ENCODE measurements at regions not wholly inside any gene's neighbourhood (a gene's known extent, or its start where the extent isn't known, plus 50 kb on each side); places are given as distances from the start of the nearest gene placed in this dataset.

DNA sequence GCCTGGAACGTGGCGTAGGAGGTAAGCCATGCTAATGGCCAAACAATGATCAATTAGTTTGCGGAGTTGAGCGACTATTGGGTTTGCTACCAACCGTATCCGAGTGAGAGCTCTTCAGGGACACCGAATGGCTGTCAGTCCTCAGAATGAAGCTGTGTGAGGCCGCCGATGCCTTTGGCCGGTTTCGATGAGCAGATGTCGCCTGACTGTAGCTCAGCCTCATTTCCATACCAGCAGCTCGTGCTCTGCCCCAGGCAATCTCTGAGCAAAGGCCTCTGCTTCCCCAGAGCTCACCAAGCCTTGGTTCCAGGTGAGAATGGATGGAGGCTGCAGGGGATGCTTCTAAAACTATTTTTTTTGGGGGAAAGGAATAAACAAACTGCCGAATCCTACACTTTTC, 111.7 kb upstream of the HS3ST4 start:
- TF ChIP-seq YY1 (IDR thresholded peaks at IDR 0.05; ENCODE audit: low read depth) = no peak
- no peak for TF ChIP-seq CEBPB (IDR thresholded peaks at IDR 0.05)
- TF ChIP-seq, protein P1, sequence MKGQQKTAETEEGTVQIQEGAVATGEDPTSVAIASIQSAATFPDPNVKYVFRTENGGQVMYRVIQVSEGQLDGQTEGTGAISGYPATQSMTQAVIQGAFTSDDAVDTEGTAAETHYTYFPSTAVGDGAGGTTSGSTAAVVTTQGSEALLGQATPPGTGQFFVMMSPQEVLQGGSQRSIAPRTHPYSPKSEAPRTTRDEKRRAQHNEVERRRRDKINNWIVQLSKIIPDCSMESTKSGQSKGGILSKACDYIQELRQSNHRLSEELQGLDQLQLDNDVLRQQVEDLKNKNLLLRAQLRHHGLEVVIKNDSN (IDR thresholded peaks at IDR 0.05) = no peak
- no peak for TF ChIP-seq EP300 (IDR thresholded peaks at IDR 0.05; ENCODE audit: borderline replicate concordance)
- no peak for TF ChIP-seq TEAD4 (IDR thresholded peaks at IDR 0.05)
- no peak for TF ChIP-seq REST (IDR thresholded peaks at IDR 0.05; ENCODE audit: low read depth)
- TF ChIP-seq CREB1 (IDR thresholded peaks at IDR 0.05; ENCODE audit: low read depth) = no peak
- TF ChIP-seq TAF1 (IDR thresholded peaks at IDR 0.05; ENCODE audit: low read depth) = no peak
- TF ChIP-seq, protein P2, sequence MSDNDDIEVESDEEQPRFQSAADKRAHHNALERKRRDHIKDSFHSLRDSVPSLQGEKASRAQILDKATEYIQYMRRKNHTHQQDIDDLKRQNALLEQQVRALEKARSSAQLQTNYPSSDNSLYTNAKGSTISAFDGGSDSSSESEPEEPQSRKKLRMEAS (IDR thresholded peaks at IDR 0.05) = no peak
- no peak for TF ChIP-seq RAD21 (IDR thresholded peaks at IDR 0.05; ENCODE audit: low read depth)
- no peak for TF ChIP-seq EGR1 (IDR thresholded peaks at IDR 0.05)
- TF ChIP-seq NFIC (IDR thresholded peaks at IDR 0.05) = no peak
- no peak for TF ChIP-seq TCF12 (IDR thresholded peaks at IDR 0.05; ENCODE audit: low read depth)
